Upper lobe of left lung (tissue), 6 donors: ENCODE measurements at regions not wholly inside any gene's neighbourhood (a gene's known extent, or its start where the extent isn't known, plus 50 kb on each side); places are given as distances from the start of the nearest gene placed in this dataset.

Experiments
- ATAC-seq, 2 donors: fragments of 200-7000 bp; cut with Tn5 transposase; one replicate each; pipeline ENCODE4 v1.9.1; 2022; ENCODE audit warnings: mild to moderate bottlenecking in 2 of 2, moderate library complexity in 2 of 2; ENCODE audit not compliant: low FRiP score in 2 of 2
- DNase-seq, 2 donors: peaks; one replicate each; pipeline ENCODE4 v3.0.0-alpha.2; 2019 to 2020
- H3K27ac ChIP-seq, 4 donors: fragments of 200-600 bp; sonication (generic); one replicate each; pipeline ENCODE4 v1.5.1; 2016 to 2019
- H3K27me3 ChIP-seq, 4 donors: fragments of 200-600 bp; sonication (generic); one replicate each; pipeline ENCODE4 v1.5.1; 2017 to 2019
- H3K36me3 ChIP-seq, 4 donors: fragments of 200-600 bp; sonication (generic); one replicate each; pipeline ENCODE4 v1.5.1; 2016 to 2019
- H3K4me1 ChIP-seq, 4 donors: fragments of 200-600 bp; sonication (generic); one replicate each; pipeline ENCODE4 v1.5.1; 2018 to 2019
- H3K4me3 ChIP-seq, 4 donors: fragments of 200-600 bp; sonication (generic); one replicate each; pipeline ENCODE4 v1.5.1; 2017 to 2019; ENCODE audit warnings: mild to moderate bottlenecking in 2 of 4, moderate library complexity in 1 of 4
- H3K9me3 ChIP-seq, 4 donors: fragments of 200-600 bp; sonication (generic); one replicate each; pipeline ENCODE4 v1.5.1; 2018 to 2019
- CTCF ChIP-seq, 6 experiments: fragments of 450-650 bp in 4 of 6; fragments of 200-600 bp in 2 of 6; sonication (generic) in 2 of 6; IDR thresholded peaks; one replicate each; pipeline ENCODE4 v1.5.1; 2016 to 2019; ENCODE audit warnings: antibody characterized with exemption in 6 of 6
- EP300 ChIP-seq, 4 donors: sonication (generic); formaldehyde crosslinking; IDR thresholded peaks; one replicate each; pipeline ENCODE4 v1.5.1; 2017; ENCODE audit warnings: antibody characterized with exemption in 4 of 4, control low read depth in 2 of 4
- POLR2A ChIP-seq, 4 donors: fragments of 450-650 bp; IDR thresholded peaks; one replicate each; pipeline ENCODE4 v1.5.1; 2016 to 2017; ENCODE audit warnings: antibody characterized with exemption in 4 of 4, mild to moderate bottlenecking in 2 of 4
- POLR2AphosphoS5 ChIP-seq, 2 donors: sonication (generic); formaldehyde crosslinking; IDR thresholded peaks; one replicate each; pipeline ENCODE4 v1.5.1; 2017; ENCODE audit warnings: antibody characterized with exemption in 2 of 2
- WGBS, 2 donors: methylation state at CpG; one replicate each; pipeline ENCODE4 v1.1.5; 2017 to 2018; 5-methylcytosine and 5-hydroxymethylcytosine counted together
- donor health status: DM: no; HTN: no; CAD: no; lungs with moderate emphysema.
- donor health status: DM: no; HTN: yes; CAD: no; lungs with severe emphysema.

GRCh38 chr4:169906821-169907220, 119.4 kb downstream of the MFAP3L start:
- ATAC-seq = no peak
- Histone ChIP-seq H3K9me3 (no peaks in the 10 kb centered on the region), H3K36me3 (no peaks in the 10 kb centered on the region), H3K4me1 (no peaks in the 10 kb centered on the region), H3K27me3 (no peaks in the 10 kb centered on the region), H3K4me3 (no peak overlapping the region), H3K27ac (no peak overlapping the region)
- TF ChIP-seq POLR2AphosphoS5 (IDR thresholded peaks at IDR 0.05) (no peak), EP300 (IDR thresholded peaks at IDR 0.05) (no peak), CTCF (IDR thresholded peaks at IDR 0.05) (no peak), POLR2A (IDR thresholded peaks at IDR 0.05) (no peak)
- no peak for DNase-seq
- 78 to 82% methylated on average over 1 of the region's 1 CpG for WGBS, 2 donors

- Histone ChIP-seq H3K9me3 (no peaks in the 10 kb centered on the region), H3K4me1 (no peaks in the 10 kb centered on the region), H3K27me3 (no peaks in the 10 kb centered on the region), H3K27ac (no peak overlapping the region), H3K4me3 (no peak overlapping the region), H3K36me3 (no peaks in the 10 kb centered on the region)
- no peak for TF ChIP-seq POLR2A (IDR thresholded peaks at IDR 0.05)
- TF ChIP-seq POLR2AphosphoS5 (IDR thresholded peaks at IDR 0.05) = no peak
- peak in 1 of 4 donors; percentile 8 for TF ChIP-seq EP300 (IDR thresholded peaks at IDR 0.05)
- no peak for TF ChIP-seq CTCF (IDR thresholded peaks at IDR 0.05)
- 42 to 62% methylated on average over 2 of the region's 2 CpGs for WGBS, 2 donors
- ATAC-seq (no peak), DNase-seq (peak in 1 of 2 donors; percentile 56)
Measured at GRCh38 chr4:169906104-169906503, 120.1 kb downstream of the MFAP3L start.

GRCh38 chr4:169902658-169903345, 123.4 kb downstream of the MFAP3L start:
- no peaks in the 10 kb centered on the region for H3K27me3 ChIP-seq
- TF ChIP-seq EP300 (IDR thresholded peaks at IDR 0.05) (no peak), CTCF (IDR thresholded peaks at IDR 0.05) (no peak), POLR2A (IDR thresholded peaks at IDR 0.05) (no peak), POLR2AphosphoS5 (IDR thresholded peaks at IDR 0.05) (no peak)
- H3K4me1 ChIP-seq = no peaks in the 10 kb centered on the region
- no peak for ATAC-seq
- no peaks in the 10 kb centered on the region for H3K36me3 ChIP-seq
- no peaks in the 10 kb centered on the region for H3K9me3 ChIP-seq
- 77 to 78% methylated on average over 9 of the region's 9 CpGs for WGBS, 2 donors
- H3K4me3 ChIP-seq = no peak overlapping the region
- no peak for DNase-seq
- H3K27ac ChIP-seq = no peak overlapping the region

- WGBS, 2 donors = 66 to 71% methylated on average over 6 of the region's 6 CpGs
- H3K9me3 ChIP-seq = no peaks in the 10 kb centered on the region
- H3K36me3 ChIP-seq = no peaks in the 10 kb centered on the region
- ATAC-seq = no peak
- no peaks in the 10 kb centered on the region for H3K27me3 ChIP-seq
- no peaks in the 10 kb centered on the region for H3K4me1 ChIP-seq
- TF ChIP-seq CTCF (IDR thresholded peaks at IDR 0.05) (no peak), POLR2AphosphoS5 (IDR thresholded peaks at IDR 0.05) (no peak), POLR2A (IDR thresholded peaks at IDR 0.05) (no peak), EP300 (IDR thresholded peaks at IDR 0.05) (no peak)
- no peak overlapping the region for H3K4me3 ChIP-seq
- H3K27ac ChIP-seq = no peak overlapping the region
- DNase-seq = no peak
Measured at GRCh38 chr4:169900241-169900845, 125.9 kb downstream of the MFAP3L start.

- no peak for TF ChIP-seq EP300 (IDR thresholded peaks at IDR 0.05)
- no peak for TF ChIP-seq CTCF (IDR thresholded peaks at IDR 0.05)
- no peak for TF ChIP-seq POLR2AphosphoS5 (IDR thresholded peaks at IDR 0.05)
- TF ChIP-seq POLR2A (IDR thresholded peaks at IDR 0.05) = no peak
- H3K4me1 ChIP-seq = no peaks in the 10 kb centered on the region
- DNase-seq (no peak), ATAC-seq (no peak)
- 95% methylated on average over 2 of the region's 2 CpGs for WGBS, 2 donors
- no peaks in the 10 kb centered on the region for H3K36me3 ChIP-seq
- H3K27ac ChIP-seq = no peak overlapping the region
- no peak overlapping the region for H3K4me3 ChIP-seq
- no peaks in the 10 kb centered on the region for H3K27me3 ChIP-seq
- H3K9me3 ChIP-seq = no peaks in the 10 kb centered on the region
Measured at GRCh38 chr4:169899295-169899694, 126.9 kb downstream of the MFAP3L start.
